ENCODE measurements at regions not wholly inside any gene's neighbourhood (a gene's known extent, or its start where the extent isn't known, plus 50 kb on each side); places are given as distances from the start of the nearest gene placed in this dataset.
A peak's percentile ranks its signal among the peaks of the same experiment; 100 is the strongest.

- no peak for TF ChIP-seq CTCF (IDR thresholded peaks at IDR 0.05)
- Mint-ChIP-seq H3K27me3 (ENCODE audit: low read depth in 2 of 2) (peaks cover 28 to 55% of the 10 kb centered on the region in 2 donors), H3K9me3 (no peaks in the 10 kb centered on the region), H3K36me3 (no peaks in the 10 kb centered on the region), H3K27ac (no peak overlapping the region), H3K4me1 (no peaks in the 10 kb centered on the region), H3K4me3 (no peak overlapping the region)
- DNase-seq (peak in 1 of 2 donors; percentile 30), ATAC-seq (no peak)
- intact Hi-C loops (cut with micrococcal nuclease) = no loop called here
- Histone ChIP-seq H3K36me3 (ENCODE audit: control insufficient read depth, insufficient read depth, low read length) (no peaks in the 10 kb centered on the region), H3K27ac (ENCODE audit: low read length) (no peak overlapping the region), H3K27me3 (ENCODE audit: control insufficient read depth, insufficient read depth, low read length) (peaks cover 17% of the 10 kb centered on the region), H3K4me3 (ENCODE audit: low read length) (no peak overlapping the region), H3K9me3 (ENCODE audit: control insufficient read depth, insufficient read depth, low read length) (peaks cover 11% of the 10 kb centered on the region), H3K4me1 (ENCODE audit: control insufficient read depth, insufficient read depth, low read length) (no peaks in the 10 kb centered on the region)
- 28% methylated on average over 20 of the region's 22 CpGs for WGBS (ENCODE audit: insufficient coverage)
These were observed 122.3 kb downstream of the BRD1 start for GRCh38 chr22:49705216-49705971.

- no peaks in the 10 kb centered on the region for H3K4me1 Mint-ChIP-seq
- DNase-seq = no peak
These were observed 123.1 kb downstream of the BRD1 start for GRCh38 chr22:49704345-49705215.

GRCh38 chr22:49703990-49704344 is 123.7 kb downstream of the BRD1 start:
- Mint-ChIP-seq H3K9me3 (no peaks in the 10 kb centered on the region), H3K36me3 (no peaks in the 10 kb centered on the region), H3K27ac (no peak overlapping the region), H3K4me3 (no peak overlapping the region), H3K4me1 (no peaks in the 10 kb centered on the region), H3K27me3 (ENCODE audit: low read depth in 2 of 2) (peaks cover 29 to 42% of the 10 kb centered on the region in 2 donors)
- Histone ChIP-seq H3K27ac (ENCODE audit: low read length) (no peak overlapping the region), H3K4me3 (ENCODE audit: low read length) (no peak overlapping the region), H3K9me3 (ENCODE audit: control insufficient read depth, insufficient read depth, low read length) (peaks cover 7% of the 10 kb centered on the region), H3K36me3 (ENCODE audit: control insufficient read depth, insufficient read depth, low read length) (no peaks in the 10 kb centered on the region), H3K27me3 (ENCODE audit: control insufficient read depth, insufficient read depth, low read length) (peaks cover 17% of the 10 kb centered on the region), H3K4me1 (ENCODE audit: control insufficient read depth, insufficient read depth, low read length) (no peaks in the 10 kb centered on the region)
- ATAC-seq (no peak), DNase-seq (no peak)
- TF ChIP-seq CTCF (IDR thresholded peaks at IDR 0.05) = no peak
- 82% methylated on average over 10 of the region's 10 CpGs for WGBS (ENCODE audit: insufficient coverage)
- intact Hi-C loops (cut with micrococcal nuclease) = no loop called here

More at GRCh38 chr22:49704345-49705215, 123.1 kb downstream of the BRD1 start:
- Histone ChIP-seq H3K27ac (ENCODE audit: low read length) (no peak overlapping the region), H3K4me1 (ENCODE audit: control insufficient read depth, insufficient read depth, low read length) (no peaks in the 10 kb centered on the region), H3K9me3 (ENCODE audit: control insufficient read depth, insufficient read depth, low read length) (peaks cover 11% of the 10 kb centered on the region), H3K27me3 (ENCODE audit: control insufficient read depth, insufficient read depth, low read length) (peaks cover 17% of the 10 kb centered on the region), H3K36me3 (ENCODE audit: control insufficient read depth, insufficient read depth, low read length) (no peaks in the 10 kb centered on the region), H3K4me3 (ENCODE audit: low read length) (no peak overlapping the region)
- H3K4me3 Mint-ChIP-seq = no peak overlapping the region
- no peak overlapping the region for H3K27ac Mint-ChIP-seq
- 21% methylated on average over 39 of the region's 39 CpGs for WGBS (ENCODE audit: insufficient coverage)
- no peak for TF ChIP-seq CTCF (IDR thresholded peaks at IDR 0.05)
- H3K27me3 Mint-ChIP-seq (ENCODE audit: low read depth in 2 of 2) = peaks cover 29 to 49% of the 10 kb centered on the region in 2 donors
- no peak for ATAC-seq
- intact Hi-C loops (cut with micrococcal nuclease) = no loop called here
- H3K9me3 Mint-ChIP-seq = no peaks in the 10 kb centered on the region
- H3K36me3 Mint-ChIP-seq = no peaks in the 10 kb centered on the region
